GM19043 (cell line): ENCODE measurements at regions not wholly inside any gene's neighbourhood (a gene's known extent, or its start where the extent isn't known, plus 50 kb on each side); places are given as distances from the start of the nearest gene placed in this dataset.
"Not testable (repeated sequence)": the region's sequence is repeated elsewhere in the genome, so short reads cannot be mapped to it uniquely, and the experiment has no call there.

Source experiments
- ATAC-seq: cut with Tn5 transposase; IDR thresholded peaks from one replicate; pipeline ENCODE4 v1.9.1; 2021; ENCODE audit warnings: low read depth; ENCODE audit not compliant: unreplicated experiment

- no peak for ATAC-seq
Measured at GRCh38 chr9:31114346-31114745, 1270.1 kb upstream of the ACO1 start.

GRCh38 chr9:31119890-31120454 lies 1264.5 kb upstream of the ACO1 start:
- ATAC-seq: peak; percentile 72

GRCh38 chr9:31124389-31124788 lies 1260.1 kb upstream of the ACO1 start:
- ATAC-seq: no peak

GRCh38 chr9:31135567-31135966 lies 1248.9 kb upstream of the ACO1 start:
- no peak for ATAC-seq

GRCh38 chr9:31136524-31136923 lies 1247.9 kb upstream of the ACO1 start:
- no peak for ATAC-seq

GRCh38 chr9:31137176-31138160 lies 1247.0 kb upstream of the ACO1 start:
- ATAC-seq: no peak

GRCh38 chr9:31140316-31140715 lies 1244.1 kb upstream of the ACO1 start:
- no peak for ATAC-seq

- no peak for ATAC-seq
Measured at GRCh38 chr9:31142456-31142855, 1242.0 kb upstream of the ACO1 start.

- no peak for ATAC-seq
Measured at GRCh38 chr9:31144614-31145013, 1239.8 kb upstream of the ACO1 start.

GRCh38 chr9:31146485-31147166 lies 1237.8 kb upstream of the ACO1 start:
- ATAC-seq: peak; percentile 90

- ATAC-seq: peak; percentile 94
Measured at GRCh38 chr9:31153250-31153840, 1231.1 kb upstream of the ACO1 start.

GRCh38 chr9:31166516-31166915 lies 1217.9 kb upstream of the ACO1 start:
- ATAC-seq: no peak

- no peak for ATAC-seq
Measured at GRCh38 chr9:31168161-31168560, 1216.3 kb upstream of the ACO1 start.

- ATAC-seq: no peak
Measured at GRCh38 chr9:31174681-31175080, 1209.8 kb upstream of the ACO1 start.

GRCh38 chr9:31183866-31184265 lies 1200.6 kb upstream of the ACO1 start:
- no peak for ATAC-seq

- no peak for ATAC-seq
Measured at GRCh38 chr9:31185831-31186230, 1198.6 kb upstream of the ACO1 start.

GRCh38 chr9:31188496-31188895 lies 1195.9 kb upstream of the ACO1 start:
- ATAC-seq: no peak

GRCh38 chr9:31210978-31211570 lies 1173.4 kb upstream of the ACO1 start:
- ATAC-seq: no peak

- not testable (repeated sequence) for ATAC-seq
Measured at GRCh38 chr9:31229976-31230375, 1154.5 kb upstream of the ACO1 start.

- no peak for ATAC-seq
Measured at GRCh38 chr9:31232485-31232884, 1152.0 kb upstream of the ACO1 start.

- no peak for ATAC-seq
Measured at GRCh38 chr9:31236344-31236743, 1148.1 kb upstream of the ACO1 start.
